Stimulated activated effector memory CD8-positive, alpha-beta T cell treated with anti-CD3 and anti-CD28 coated beads, Interleukin-12 subunit alpha, Interleukin-12 subunit beta, amount 100 ng/mL, for 72 hours (primary cell): ENCODE measurements at regions not wholly inside any gene's neighbourhood (a gene's known extent, or its start where the extent isn't known, plus 50 kb on each side); places are given as distances from the start of the nearest gene placed in this dataset.

Experiments
- ATAC-seq: fragments of 150-1000 bp; cut with Tn5 transposase; 2 replicates; pipeline ENCODE4 v1.10.0; 2021
- DNase-seq, 2 donors: peaks; one replicate each; pipeline ENCODE4 v3.0.0; 2021 to 2022; ENCODE audit warnings: low spot score in 2 of 2
- H3K27ac Mint-ChIP-seq: one replicate; pipeline ENCODE4 v1.8.0; 2022; ENCODE audit warnings: mild to moderate bottlenecking, mixed read lengths
- H3K36me3 Mint-ChIP-seq: one replicate; pipeline ENCODE4 v1.8.0; 2022; ENCODE audit warnings: mild to moderate bottlenecking, mixed read lengths
- H3K4me1 Mint-ChIP-seq: one replicate; pipeline ENCODE4 v1.8.0; 2022; ENCODE audit warnings: mixed read lengths
- H3K4me3 Mint-ChIP-seq: one replicate; pipeline ENCODE4 v1.8.0; 2022; ENCODE audit warnings: mild to moderate bottlenecking, mixed read lengths
- H3K9me3 Mint-ChIP-seq: one replicate; pipeline ENCODE4 v1.8.0; 2022; ENCODE audit warnings: mixed read lengths

GRCh38 chr6:80472271-80472670 is 365.8 kb downstream of the BCKDHB start:
- Mint-ChIP-seq H3K9me3 (no peaks in the 10 kb centered on the region), H3K4me3 (no peak overlapping the region), H3K4me1 (no peaks in the 10 kb centered on the region), H3K36me3 (no peaks in the 10 kb centered on the region), H3K27ac (no peak overlapping the region)
- ATAC-seq (no peak), DNase-seq (no peak)

- no peak for ATAC-seq
- H3K4me1 Mint-ChIP-seq: no peaks in the 10 kb centered on the region
- no peak for DNase-seq
- H3K9me3 Mint-ChIP-seq: no peaks in the 10 kb centered on the region
- no peak overlapping the region for H3K4me3 Mint-ChIP-seq
- H3K27ac Mint-ChIP-seq: no peak overlapping the region
- no peaks in the 10 kb centered on the region for H3K36me3 Mint-ChIP-seq
These were observed 363.5 kb downstream of the BCKDHB start for GRCh38 chr6:80469977-80470376.

- no peak overlapping the region for H3K4me3 Mint-ChIP-seq
- H3K4me1 Mint-ChIP-seq: no peaks in the 10 kb centered on the region
- DNase-seq (no peak), ATAC-seq (no peak)
- no peaks in the 10 kb centered on the region for H3K9me3 Mint-ChIP-seq
- H3K36me3 Mint-ChIP-seq: no peaks in the 10 kb centered on the region
- no peak overlapping the region for H3K27ac Mint-ChIP-seq
These were observed 361.9 kb downstream of the BCKDHB start for GRCh38 chr6:80468398-80468797.

GRCh38 chr6:80467408-80467807 is 360.9 kb downstream of the BCKDHB start:
- Mint-ChIP-seq H3K27ac (no peak overlapping the region), H3K4me1 (no peaks in the 10 kb centered on the region), H3K9me3 (no peaks in the 10 kb centered on the region), H3K4me3 (no peak overlapping the region), H3K36me3 (no peaks in the 10 kb centered on the region)
- ATAC-seq (no peak), DNase-seq (no peak)

GRCh38 chr6:80466981-80467380 is 360.5 kb downstream of the BCKDHB start:
- H3K27ac Mint-ChIP-seq: no peak overlapping the region
- H3K4me3 Mint-ChIP-seq: no peak overlapping the region
- H3K4me1 Mint-ChIP-seq: no peaks in the 10 kb centered on the region
- DNase-seq: no peak
- H3K36me3 Mint-ChIP-seq: no peaks in the 10 kb centered on the region
- no peaks in the 10 kb centered on the region for H3K9me3 Mint-ChIP-seq
- ATAC-seq: no peak

- Mint-ChIP-seq H3K4me3 (no peak overlapping the region), H3K27ac (no peak overlapping the region), H3K9me3 (no peaks in the 10 kb centered on the region), H3K36me3 (no peaks in the 10 kb centered on the region), H3K4me1 (no peaks in the 10 kb centered on the region)
- ATAC-seq (no peak), DNase-seq (no peak)
These were observed 359.0 kb downstream of the BCKDHB start for GRCh38 chr6:80465513-80465912.

GRCh38 chr6:80464901-80465300 is 358.4 kb downstream of the BCKDHB start:
- DNase-seq (no peak), ATAC-seq (no peak)
- no peak overlapping the region for H3K4me3 Mint-ChIP-seq
- H3K9me3 Mint-ChIP-seq: no peaks in the 10 kb centered on the region
- no peaks in the 10 kb centered on the region for H3K36me3 Mint-ChIP-seq
- no peaks in the 10 kb centered on the region for H3K4me1 Mint-ChIP-seq
- H3K27ac Mint-ChIP-seq: no peak overlapping the region

GRCh38 chr6:80463197-80463596 is 356.7 kb downstream of the BCKDHB start:
- Mint-ChIP-seq H3K4me3 (no peak overlapping the region), H3K9me3 (no peaks in the 10 kb centered on the region), H3K27ac (no peak overlapping the region), H3K36me3 (no peaks in the 10 kb centered on the region), H3K4me1 (no peaks in the 10 kb centered on the region)
- DNase-seq: no peak
- no peak for ATAC-seq

- Mint-ChIP-seq H3K9me3 (no peaks in the 10 kb centered on the region), H3K27ac (no peak overlapping the region), H3K36me3 (no peaks in the 10 kb centered on the region), H3K4me1 (peaks cover 16% of the 10 kb centered on the region), H3K4me3 (no peak overlapping the region)
- ATAC-seq: peak; percentile 58
- no peak for DNase-seq
These were observed 353.9 kb downstream of the BCKDHB start for GRCh38 chr6:80460257-80460865.

- H3K9me3 Mint-ChIP-seq: no peaks in the 10 kb centered on the region
- H3K36me3 Mint-ChIP-seq: no peaks in the 10 kb centered on the region
- H3K27ac Mint-ChIP-seq: no peak overlapping the region
- ATAC-seq (no peak), DNase-seq (no peak)
- no peak overlapping the region for H3K4me3 Mint-ChIP-seq
- peaks cover 35% of the 10 kb centered on the region for H3K4me1 Mint-ChIP-seq
These were observed 351.0 kb downstream of the BCKDHB start for GRCh38 chr6:80457439-80457933.

GRCh38 chr6:80456724-80457438 is 350.4 kb downstream of the BCKDHB start:
- peaks cover 40% of the 10 kb centered on the region for H3K4me1 Mint-ChIP-seq
- DNase-seq (no peak), ATAC-seq (no peak)
- H3K36me3 Mint-ChIP-seq: no peaks in the 10 kb centered on the region
- no peaks in the 10 kb centered on the region for H3K9me3 Mint-ChIP-seq
- no peak overlapping the region for H3K27ac Mint-ChIP-seq
- no peak overlapping the region for H3K4me3 Mint-ChIP-seq

- Mint-ChIP-seq H3K9me3 (no peaks in the 10 kb centered on the region), H3K36me3 (no peaks in the 10 kb centered on the region), H3K27ac (peak overlapping the region; percentile 85), H3K4me3 (peak overlapping the region; percentile 13), H3K4me1 (peaks cover 41% of the 10 kb centered on the region)
- DNase-seq (no peak), ATAC-seq (no peak)
These were observed 348.3 kb downstream of the BCKDHB start for GRCh38 chr6:80454661-80455365.

- DNase-seq (no peak), ATAC-seq (peak; percentile 99)
- H3K27ac Mint-ChIP-seq: peak overlapping the region; percentile 85
- no peaks in the 10 kb centered on the region for H3K9me3 Mint-ChIP-seq
- no peaks in the 10 kb centered on the region for H3K36me3 Mint-ChIP-seq
- peak overlapping the region; percentile 13 for H3K4me3 Mint-ChIP-seq
- H3K4me1 Mint-ChIP-seq: peaks cover 41% of the 10 kb centered on the region
These were observed 347.7 kb downstream of the BCKDHB start for GRCh38 chr6:80454197-80454596.

GRCh38 chr6:80449726-80450125 is 343.3 kb downstream of the BCKDHB start:
- Mint-ChIP-seq H3K9me3 (no peaks in the 10 kb centered on the region), H3K4me3 (no peak overlapping the region), H3K27ac (no peak overlapping the region), H3K4me1 (peaks cover 19% of the 10 kb centered on the region), H3K36me3 (no peaks in the 10 kb centered on the region)
- DNase-seq: no peak
- no peak for ATAC-seq

- Mint-ChIP-seq H3K9me3 (no peaks in the 10 kb centered on the region), H3K36me3 (no peaks in the 10 kb centered on the region), H3K4me1 (no peaks in the 10 kb centered on the region), H3K27ac (no peak overlapping the region), H3K4me3 (no peak overlapping the region)
- DNase-seq: no peak
- ATAC-seq: no peak
These were observed 340.1 kb downstream of the BCKDHB start for GRCh38 chr6:80446454-80447045.
